Lower leg skin (tissue), 3 donors: ENCODE measurements at regions not wholly inside any gene's neighbourhood (a gene's known extent, or its start where the extent isn't known, plus 50 kb on each side); places are given as distances from the start of the nearest gene placed in this dataset.

Source experiments
- CTCF ChIP-seq, 3 donors: fragments of 450-650 bp; IDR thresholded peaks; one replicate each; pipeline ENCODE4 v1.5.1; 2016; ENCODE audit warnings: antibody characterized with exemption in 3 of 3, mild to moderate bottlenecking in 3 of 3, moderate library complexity in 2 of 3
- POLR2A ChIP-seq, 2 donors: fragments of 450-650 bp; IDR thresholded peaks; one replicate each; pipeline ENCODE4 v1.6.1; 2016 to 2017; ENCODE audit warnings: antibody characterized with exemption in 2 of 2, mild to moderate bottlenecking in 1 of 2, moderate library complexity in 1 of 2

DNA sequence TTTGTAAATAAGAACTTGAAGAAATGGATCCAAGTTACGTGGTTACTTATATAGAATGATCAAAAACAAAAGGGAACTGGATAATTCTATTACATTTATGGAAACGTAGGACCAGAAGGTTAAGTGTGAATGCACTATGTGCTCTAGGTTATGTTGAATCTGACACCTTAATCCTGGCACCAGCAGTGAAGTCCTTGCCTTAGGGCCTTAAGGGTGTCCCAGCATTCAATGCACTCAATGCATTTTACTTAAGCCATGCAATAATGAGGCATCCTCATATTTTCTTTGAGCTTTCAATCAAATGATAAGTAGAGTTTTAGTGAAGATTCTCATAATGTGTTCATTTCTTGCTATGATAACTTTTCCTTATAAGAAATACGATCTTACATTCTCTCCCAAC is 178.3 kb upstream of the AGR3 start:
- no peak for TF ChIP-seq CTCF (IDR thresholded peaks at IDR 0.05)
- no peak for TF ChIP-seq POLR2A (IDR thresholded peaks at IDR 0.05)
